B cell (primary cell): ENCODE measurements at regions not wholly inside any gene's neighbourhood (a gene's known extent, or its start where the extent isn't known, plus 50 kb on each side); places are given as distances from the start of the nearest gene placed in this dataset.

Experiments used
- ATAC-seq: fragments of 200-7000 bp; cut with Tn5 transposase; one replicate; pipeline ENCODE4 v1.10.0; 2021; ENCODE audit warnings: low read depth, mild to moderate bottlenecking, moderate number of reproducible peaks, moderate library complexity
- CTCF ChIA-PET: fragments of 350-600 bp; sonication (Branson Sonifier 250); formaldehyde crosslinking; loops from one replicate; lab custom pipeline; 2021; ENCODE audit warnings: antibody characterized with exemption, inconsistent platforms; lab: Charles Lee
- POLR2A ChIA-PET: fragments of 350-600 bp; sonication (Branson Sonifier 250); formaldehyde crosslinking; loops from one replicate; lab custom pipeline; 2021; ENCODE audit warnings: antibody characterized with exemption; lab: Charles Lee
- DNase-seq: peaks from one replicate; pipeline ENCODE4 v3.0.0; 2013
- H2AFZ ChIP-seq: 2 replicates; pipeline ENCODE4 v1.6.1; 2012; ENCODE audit warnings: mild to moderate bottlenecking, low read depth, low read length; ENCODE audit not compliant: insufficient read depth, poor library complexity, severe bottlenecking
- H3K27ac ChIP-seq, 2 donors: 1 replicate in 1 of 2; 2 replicates in 1 of 2; pipeline ENCODE4 v1.5.1; 2012 to 2013; ENCODE audit warnings: low read length in 2 of 2, mild to moderate bottlenecking in 2 of 2, moderate library complexity in 1 of 2
- H3K27me3 ChIP-seq, 4 experiments: fragments of 200-600 bp in 1 of 4; sonication (generic) in 1 of 4; replicated peaks in 1 of 4; 1 replicate in 2 of 4; 2 replicates in 2 of 4; pipeline versions ENCODE4 v1.6.1 to v1.7.0; 2013 to 2016; ENCODE audit warnings: low read length in 3 of 4, mild to moderate bottlenecking in 2 of 4, mixed read lengths in 1 of 4, moderate library complexity in 1 of 4; ENCODE audit not compliant: insufficient read depth in 4 of 4, control insufficient read depth in 3 of 4; ENCODE audit errors: control extremely low read depth in 1 of 4
- H3K36me3 ChIP-seq, 2 experiments: replicated peaks in 1 of 2; 1 replicate in 1 of 2; 2 replicates in 1 of 2; pipeline versions ENCODE4 v1.6.1 to v1.7.1; 2013; ENCODE audit warnings: low read length in 1 of 2; ENCODE audit not compliant: insufficient read depth in 2 of 2, control insufficient read depth in 1 of 2; ENCODE audit errors: control extremely low read depth in 1 of 2, extremely low read depth in 1 of 2
- H3K4me1 ChIP-seq, 2 donors: fragments of 200-600 bp in 1 of 2; sonication (generic) in 1 of 2; 1 replicate in 1 of 2; 2 replicates in 1 of 2; pipeline versions ENCODE4 v1.5.1 to v1.6.1; 2013 to 2017; ENCODE audit warnings: low read length in 2 of 2; ENCODE audit not compliant: control insufficient read depth in 2 of 2, insufficient read depth in 2 of 2
- H3K4me2 ChIP-seq: replicated peaks from 2 replicates; pipeline ENCODE3; 2012; ENCODE audit warnings: mild to moderate bottlenecking, low read depth, low read length; ENCODE audit not compliant: poor library complexity, severe bottlenecking
- H3K4me3 ChIP-seq, 5 experiments: fragments of 200-600 bp in 1 of 5; sonication (generic) in 1 of 5; 1 replicate in 3 of 5; 2 replicates in 2 of 5; pipeline versions ENCODE4 v1.5.1 to v1.7.0; 2011 to 2016; ENCODE audit warnings: low read length in 4 of 5, mild to moderate bottlenecking in 4 of 5, low read depth in 2 of 5, control low read depth in 1 of 5, moderate library complexity in 1 of 5; ENCODE audit not compliant: insufficient read depth in 1 of 5; ENCODE audit errors: control extremely low read depth in 1 of 5, extremely low read depth in 1 of 5
- H3K79me2 ChIP-seq: fragments of 200-600 bp; sonication (generic); one replicate; pipeline ENCODE4 v1.6.0; 2016; ENCODE audit warnings: low read length; ENCODE audit not compliant: control insufficient read depth, insufficient read depth
- H3K9ac ChIP-seq: fragments of 200-600 bp; sonication (generic); 2 replicates; pipeline ENCODE4 v1.6.1; 2017; ENCODE audit warnings: mild to moderate bottlenecking, low read length, moderate library complexity
- H3K9me3 ChIP-seq, 3 donors: one replicate each; pipeline versions ENCODE4 v1.6.1 to v1.7.1; 2013; ENCODE audit warnings: low read length in 2 of 3; ENCODE audit not compliant: control insufficient read depth in 2 of 3, insufficient read depth in 1 of 3; ENCODE audit errors: control extremely low read depth in 1 of 3
- H4K20me1 ChIP-seq: 2 replicates; pipeline ENCODE4 v1.6.0; 2012; ENCODE audit warnings: mild to moderate bottlenecking, low read length; ENCODE audit not compliant: insufficient read depth, control insufficient read depth, poor library complexity, severe bottlenecking
- H3K27ac Mint-ChIP-seq: one replicate; pipeline ENCODE4 v1.8.0; 2021; ENCODE audit warnings: mixed read lengths
- H3K27me3 Mint-ChIP-seq: one replicate; pipeline ENCODE4 v1.8.0; 2021; ENCODE audit warnings: mixed read lengths
- H3K4me1 Mint-ChIP-seq: one replicate; pipeline ENCODE4 v1.8.0; 2021; ENCODE audit warnings: mixed read lengths
- H3K4me3 Mint-ChIP-seq: one replicate; pipeline ENCODE4 v1.8.0; 2021; ENCODE audit warnings: mixed read lengths
- H3K9me3 Mint-ChIP-seq: one replicate; pipeline ENCODE4 v1.8.0; 2022; ENCODE audit warnings: mixed read lengths; ENCODE audit not compliant: insufficient read depth
- EZH2 ChIP-seq: IDR thresholded peaks from 2 replicates; pipeline ENCODE4 v1.6.1; 2012; ENCODE audit warnings: borderline replicate concordance, low read depth, mild to moderate bottlenecking, moderate library complexity, low read length; ENCODE audit not compliant: insufficient read depth, poor library complexity, severe bottlenecking
- WGBS: methylation state at CpG from one replicate; pipeline ENCODE4 v1.1.5; 2013; ENCODE audit warnings: missing lambda C conversion rate; ENCODE audit not compliant: insufficient coverage; 5-methylcytosine and 5-hydroxymethylcytosine counted together
- intact Hi-C: fragments of 100-400 bp; cut with micrococcal nuclease; formaldehyde crosslinking; loops from one replicate; pipeline ENCODE4 v1.10.0; 2022
- TF ChIP-seq, protein P1 (sequence below): fragments of 200-600 bp; IDR thresholded peaks from one replicate; pipeline ENCODE4 v1.8.0; 2022; ENCODE audit warnings: antibody characterized with exemption, mild to moderate bottlenecking

DNA sequence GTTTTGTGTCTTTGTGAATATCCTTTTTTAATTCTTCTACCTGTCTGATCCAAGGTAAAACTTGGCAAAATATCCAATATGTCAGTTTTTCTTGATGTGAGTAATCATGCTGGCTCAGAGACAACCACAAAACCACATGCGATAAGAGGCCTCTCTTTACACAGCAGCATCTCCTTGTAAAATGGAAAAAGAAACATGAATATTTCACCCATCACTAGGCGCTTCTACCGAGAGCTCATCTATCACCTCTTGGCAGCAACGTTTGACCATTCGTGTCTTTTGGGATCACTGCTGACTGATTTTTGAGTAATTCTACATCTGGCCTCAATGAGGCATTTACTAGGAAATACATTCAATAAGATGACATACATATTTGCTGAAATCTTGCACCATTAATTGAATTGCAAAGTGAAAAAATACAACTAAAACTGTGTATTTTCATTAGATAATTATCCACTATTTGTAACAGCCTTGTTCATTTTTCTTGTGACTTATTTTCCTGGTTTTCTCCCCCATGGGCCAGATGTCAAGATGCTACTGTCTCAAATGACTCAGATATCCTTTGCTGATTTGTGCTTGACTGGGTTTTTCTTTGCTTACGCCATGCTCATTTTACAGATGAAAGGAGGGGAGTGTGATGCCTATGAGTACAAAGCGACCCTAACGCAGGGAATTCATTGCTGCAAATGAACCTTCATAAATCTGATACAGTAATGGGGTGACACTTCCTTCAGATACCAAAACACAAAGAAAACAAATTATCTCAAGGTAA, 467.5 kb downstream of the FBXO15 start:
- intact Hi-C loops, result no loop called here
- Histone ChIP-seq H3K79me2 (no peaks in the 10 kb centered on the region), H3K4me1 (no peaks in the 10 kb centered on the region), H3K4me2 (no peak overlapping the region), H4K20me1 (no peaks in the 10 kb centered on the region), H3K4me3 (no peak overlapping the region), H3K9ac (no peak overlapping the region), H2AFZ (no peak overlapping the region), H3K27me3 (no peaks in the 10 kb centered on the region), H3K9me3 (no peaks in the 10 kb centered on the region), H3K36me3 (no peaks in the 10 kb centered on the region), H3K27ac (no peak overlapping the region)
- WGBS, result 0% methylated on average over 1 of the region's 8 CpGs
- no peak overlapping the region for H3K27ac Mint-ChIP-seq
- TF ChIP-seq, protein P1, sequence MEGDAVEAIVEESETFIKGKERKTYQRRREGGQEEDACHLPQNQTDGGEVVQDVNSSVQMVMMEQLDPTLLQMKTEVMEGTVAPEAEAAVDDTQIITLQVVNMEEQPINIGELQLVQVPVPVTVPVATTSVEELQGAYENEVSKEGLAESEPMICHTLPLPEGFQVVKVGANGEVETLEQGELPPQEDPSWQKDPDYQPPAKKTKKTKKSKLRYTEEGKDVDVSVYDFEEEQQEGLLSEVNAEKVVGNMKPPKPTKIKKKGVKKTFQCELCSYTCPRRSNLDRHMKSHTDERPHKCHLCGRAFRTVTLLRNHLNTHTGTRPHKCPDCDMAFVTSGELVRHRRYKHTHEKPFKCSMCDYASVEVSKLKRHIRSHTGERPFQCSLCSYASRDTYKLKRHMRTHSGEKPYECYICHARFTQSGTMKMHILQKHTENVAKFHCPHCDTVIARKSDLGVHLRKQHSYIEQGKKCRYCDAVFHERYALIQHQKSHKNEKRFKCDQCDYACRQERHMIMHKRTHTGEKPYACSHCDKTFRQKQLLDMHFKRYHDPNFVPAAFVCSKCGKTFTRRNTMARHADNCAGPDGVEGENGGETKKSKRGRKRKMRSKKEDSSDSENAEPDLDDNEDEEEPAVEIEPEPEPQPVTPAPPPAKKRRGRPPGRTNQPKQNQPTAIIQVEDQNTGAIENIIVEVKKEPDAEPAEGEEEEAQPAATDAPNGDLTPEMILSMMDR, result no peak
- TF ChIP-seq EZH2, result no peak
- ChIA-PET POLR2A (no interaction called here), CTCF (no interaction called here)
- H3K27me3 Mint-ChIP-seq, result no peaks in the 10 kb centered on the region
- no peaks in the 10 kb centered on the region for H3K9me3 Mint-ChIP-seq
- DNase-seq (no peak), ATAC-seq (no peak)
- no peaks in the 10 kb centered on the region for H3K4me1 Mint-ChIP-seq
- no peak overlapping the region for H3K4me3 Mint-ChIP-seq

DNA sequence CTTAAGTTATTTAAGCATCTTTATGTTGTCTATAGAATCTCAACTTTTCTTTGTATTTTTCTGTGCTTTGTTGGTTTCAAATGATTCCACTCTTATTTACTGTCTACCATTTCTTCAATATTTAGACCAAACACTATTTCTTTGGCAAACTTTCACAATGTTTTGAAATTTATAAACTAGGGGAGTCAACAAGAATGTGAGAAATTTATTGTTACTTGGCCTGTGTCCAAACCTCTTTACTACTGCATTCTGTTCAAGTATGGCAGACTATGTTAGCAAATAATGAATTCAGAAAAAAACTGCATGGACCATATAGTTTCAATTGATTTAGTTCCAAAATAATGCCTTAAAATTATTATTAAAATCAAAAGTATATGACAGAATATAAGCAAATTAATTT, 470.2 kb downstream of the FBXO15 start:
- Histone ChIP-seq H3K79me2 (no peaks in the 10 kb centered on the region), H3K27me3 (no peaks in the 10 kb centered on the region), H3K27ac (no peak overlapping the region), H3K4me2 (no peak overlapping the region), H2AFZ (no peak overlapping the region), H4K20me1 (no peaks in the 10 kb centered on the region), H3K4me3 (no peak overlapping the region), H3K9me3 (no peaks in the 10 kb centered on the region), H3K9ac (no peak overlapping the region), H3K4me1 (no peaks in the 10 kb centered on the region), H3K36me3 (no peaks in the 10 kb centered on the region)
- no peak for TF ChIP-seq EZH2
- TF ChIP-seq, protein P1, result no peak
- DNase-seq (no peak), ATAC-seq (no peak)
- ChIA-PET POLR2A (no interaction called here), CTCF (no interaction called here)
- Mint-ChIP-seq H3K27ac (no peak overlapping the region), H3K27me3 (no peaks in the 10 kb centered on the region), H3K4me1 (no peaks in the 10 kb centered on the region), H3K4me3 (no peak overlapping the region), H3K9me3 (no peaks in the 10 kb centered on the region)
- intact Hi-C loops, result no loop called here
